Neuronal stem cell (in vitro differentiated cells): ENCODE measurements at regions not wholly inside any gene's neighbourhood (a gene's known extent, or its start where the extent isn't known, plus 50 kb on each side); places are given as distances from the start of the nearest gene placed in this dataset.
A peak's percentile ranks its signal among the peaks of the same experiment; 100 is the strongest.

ENCODE experiments used
- DNase-seq: peaks from one replicate; pipeline ENCODE4 v3.0.0-alpha.2; 2013; ENCODE audit warnings: low spot score
- H2AFZ ChIP-seq: one replicate; pipeline ENCODE4 v1.6.1; 2013; ENCODE audit warnings: mild to moderate bottlenecking, low read length, inconsistent platforms
- H2AK5ac ChIP-seq: 2 replicates; pipeline ENCODE4 v1.6.1; 2013; ENCODE audit warnings: low read depth, mild to moderate bottlenecking, inconsistent platforms, low read length, moderate library complexity, mixed read lengths
- H2BK120ac ChIP-seq: 2 replicates; pipeline ENCODE4 v1.6.1; 2013; ENCODE audit warnings: low read depth, mild to moderate bottlenecking, inconsistent platforms, low read length, moderate library complexity, mixed read lengths
- H2BK12ac ChIP-seq: one replicate; pipeline ENCODE4 v1.6.1; 2013; ENCODE audit warnings: low read length, inconsistent platforms
- H2BK15ac ChIP-seq: 2 replicates; pipeline ENCODE4 v1.6.1; 2013; ENCODE audit warnings: mild to moderate bottlenecking, low read length, inconsistent platforms, mixed read lengths
- H2BK5ac ChIP-seq: one replicate; pipeline ENCODE4 v1.6.1; 2013; ENCODE audit warnings: inconsistent platforms, mild to moderate bottlenecking, low read length, moderate library complexity
- H3K14ac ChIP-seq: one replicate; pipeline ENCODE4 v1.6.1; 2013; ENCODE audit warnings: low read length, inconsistent platforms
- H3K18ac ChIP-seq: 2 replicates; pipeline ENCODE4 v1.6.1; 2013; ENCODE audit warnings: low read length, inconsistent platforms
- H3K23ac ChIP-seq: 2 replicates; pipeline ENCODE4 v1.6.1; 2013; ENCODE audit warnings: low read depth, mild to moderate bottlenecking, mixed read lengths, low read length, inconsistent platforms; ENCODE audit not compliant: poor library complexity
- H3K27ac ChIP-seq: replicated peaks from 3 replicates; pipeline ENCODE4 v1.5.1; 2013; ENCODE audit warnings: low read length, inconsistent platforms
- H3K27me3 ChIP-seq, 3 experiments: 2 replicates each; pipeline ENCODE4 v1.6.1; 2013; ENCODE audit warnings: low read length in 3 of 3, mild to moderate bottlenecking in 2 of 3, inconsistent platforms in 1 of 3, low read depth in 1 of 3, mixed read lengths in 1 of 3, moderate library complexity in 1 of 3; ENCODE audit not compliant: control insufficient read depth in 3 of 3, insufficient read depth in 3 of 3
- H3K36me3 ChIP-seq, 2 donors: replicated peaks in 1 of 2; 2 replicates each; pipeline ENCODE4 v1.6.1; 2013; ENCODE audit warnings: low read length in 2 of 2; ENCODE audit not compliant: control insufficient read depth in 2 of 2, insufficient read depth in 2 of 2
- H3K4ac ChIP-seq: 2 replicates; pipeline ENCODE4 v1.6.1; 2013; ENCODE audit warnings: inconsistent platforms, mild to moderate bottlenecking, low read length, moderate library complexity
- H3K4me1 ChIP-seq, 2 donors: 1 replicate in 1 of 2; 2 replicates in 1 of 2; pipeline ENCODE4 v1.6.1; 2013; ENCODE audit warnings: low read length in 2 of 2, low read depth in 1 of 2; ENCODE audit not compliant: control insufficient read depth in 2 of 2, insufficient read depth in 1 of 2
- H3K4me2 ChIP-seq: one replicate; pipeline ENCODE4 v1.6.1; 2013; ENCODE audit warnings: mild to moderate bottlenecking, low read length, inconsistent platforms; ENCODE audit not compliant: insufficient read depth, poor library complexity, severe bottlenecking
- H3K4me3 ChIP-seq, 2 donors: 2 replicates each; pipeline ENCODE4 v1.5.1; 2013; ENCODE audit warnings: low read length in 2 of 2, mild to moderate bottlenecking in 2 of 2, inconsistent platforms in 1 of 2, moderate library complexity in 1 of 2
- H3K79me1 ChIP-seq: one replicate; pipeline ENCODE4 v1.6.1; 2013; ENCODE audit warnings: low read depth, mild to moderate bottlenecking, inconsistent platforms, low read length, moderate library complexity
- H3K9ac ChIP-seq: one replicate; pipeline ENCODE4 v1.6.1; 2013; ENCODE audit warnings: mild to moderate bottlenecking, low read depth, low read length, inconsistent platforms; ENCODE audit not compliant: poor library complexity
- H3K9me3 ChIP-seq, 2 donors: replicated peaks in 1 of 2; 2 replicates each; pipeline versions ENCODE3 to v1.6.1; 2013; ENCODE audit warnings: low read length in 2 of 2, mild to moderate bottlenecking in 2 of 2, inconsistent platforms in 1 of 2, low read depth in 1 of 2, mixed read lengths in 1 of 2, moderate library complexity in 1 of 2; ENCODE audit not compliant: control insufficient read depth in 2 of 2, insufficient read depth in 1 of 2
- H4K8ac ChIP-seq: one replicate; pipeline ENCODE4 v1.6.1; 2013; ENCODE audit warnings: low read depth, mild to moderate bottlenecking, inconsistent platforms, low read length, moderate library complexity
- H4K91ac ChIP-seq: one replicate; pipeline ENCODE4 v1.6.1; 2013; ENCODE audit warnings: low read length, low read depth, mild to moderate bottlenecking, inconsistent platforms; ENCODE audit not compliant: poor library complexity
- WGBS, 2 donors: extraction: QIAGEN DNeasy Blood & Tissue Kit; methylation state at CpG; one replicate each; pipeline ENCODE4 v1.1.7; 2013; ENCODE audit warnings: missing lambda C conversion rate in 2 of 2, mixed read lengths in 1 of 2; ENCODE audit not compliant: insufficient read length in 2 of 2, insufficient replicate concordance in 1 of 2; ENCODE audit errors: extremely low coverage in 2 of 2; 5-methylcytosine and 5-hydroxymethylcytosine counted together

- DNase-seq = peak; percentile 20
- Histone ChIP-seq H3K79me1 (no peaks in the 10 kb centered on the region), H3K36me3 (peaks cover 0 to 2% of the 10 kb centered on the region in 2 donors), H2AK5ac (peak overlapping the region; percentile 16), H3K9me3 (peaks cover 0 to 3% of the 10 kb centered on the region in 2 donors), H3K23ac (no peak overlapping the region), H3K14ac (no peak overlapping the region), H3K4ac (no peak overlapping the region), H2AFZ (peak overlapping the region; percentile 45), H2BK15ac (peak overlapping the region; percentile 97), H3K4me2 (no peak overlapping the region), H3K9ac (peak overlapping the region; percentile 78), H2BK120ac (peak overlapping the region; percentile 87), H3K4me1 (peaks cover 4 to 9% of the 10 kb centered on the region in 2 donors), H4K91ac (peak overlapping the region; percentile 64), H3K18ac (peak overlapping the region; percentile 93), H3K27ac (no peak overlapping the region), H3K4me3 (no peak overlapping the region), H2BK5ac (peak overlapping the region; percentile 42), H4K8ac (no peak overlapping the region), H3K27me3 (peaks cover 0 to 7% (median 0%) of the 10 kb centered on the region in 3 experiments), H2BK12ac (no peak overlapping the region)
- WGBS, 2 donors = no CpG with 5 or more reads among the region's 23 CpGs
These were observed 289.9 kb downstream of the NDUFA10 start for GRCh38 chr2:239735131-239735828.

- peak overlapping the region; percentile 78 for H3K9ac ChIP-seq
- H4K91ac ChIP-seq = peak overlapping the region; percentile 64
- H3K27ac ChIP-seq = no peak overlapping the region
- no peak for DNase-seq
- no peak overlapping the region for H3K23ac ChIP-seq
- no peak overlapping the region for H3K4me3 ChIP-seq
- peaks cover 4 to 9% of the 10 kb centered on the region in 2 donors for H3K4me1 ChIP-seq
- no peak overlapping the region for H4K8ac ChIP-seq
- H3K18ac ChIP-seq = peak overlapping the region; percentile 87
- no peak overlapping the region for H3K4me2 ChIP-seq
- WGBS, 2 donors = no CpG with 5 or more reads among the region's 8 CpGs
- H2AK5ac ChIP-seq = peak overlapping the region; percentile 70
- H3K14ac ChIP-seq = no peak overlapping the region
- H3K36me3 ChIP-seq = peaks cover 0 to 2% of the 10 kb centered on the region in 2 donors
- no peaks in the 10 kb centered on the region for H3K79me1 ChIP-seq
- peak overlapping the region; percentile 42 for H2BK5ac ChIP-seq
- H2BK15ac ChIP-seq = peak overlapping the region; percentile 30
- H2BK12ac ChIP-seq = no peak overlapping the region
- no peak overlapping the region for H2AFZ ChIP-seq
- H3K27me3 ChIP-seq = peaks cover 0 to 7% (median 0%) of the 10 kb centered on the region in 3 experiments
- no peak overlapping the region for H3K4ac ChIP-seq
- peaks cover 0 to 3% of the 10 kb centered on the region in 2 donors for H3K9me3 ChIP-seq
- H2BK120ac ChIP-seq = no peak overlapping the region
These were observed 290.6 kb downstream of the NDUFA10 start for GRCh38 chr2:239734436-239735005.

GRCh38 chr2:239732666-239733010, 292.5 kb downstream of the NDUFA10 start:
- H3K79me1 ChIP-seq = no peaks in the 10 kb centered on the region
- H4K91ac ChIP-seq = no peak overlapping the region
- no CpG with 5 or more reads among the region's 6 CpGs for WGBS, 2 donors
- no peak overlapping the region for H3K9ac ChIP-seq
- H3K18ac ChIP-seq = no peak overlapping the region
- no peak overlapping the region for H4K8ac ChIP-seq
- no peak overlapping the region for H2BK5ac ChIP-seq
- H2AFZ ChIP-seq = no peak overlapping the region
- no peak overlapping the region for H3K4me3 ChIP-seq
- H2BK12ac ChIP-seq = no peak overlapping the region
- H3K4me2 ChIP-seq = no peak overlapping the region
- H2BK120ac ChIP-seq = no peak overlapping the region
- H3K4ac ChIP-seq = no peak overlapping the region
- H3K14ac ChIP-seq = peak overlapping the region; percentile 31
- H2BK15ac ChIP-seq = peak overlapping the region; percentile 64
- no peak overlapping the region for H3K23ac ChIP-seq
- H3K36me3 ChIP-seq = no peaks in the 10 kb centered on the region
- H3K4me1 ChIP-seq = peaks cover 7 to 8% of the 10 kb centered on the region in 2 donors
- no peaks in the 10 kb centered on the region for H3K9me3 ChIP-seq
- no peak overlapping the region for H3K27ac ChIP-seq
- H3K27me3 ChIP-seq = peaks cover 0 to 13% (median 0%) of the 10 kb centered on the region in 3 experiments
- H2AK5ac ChIP-seq = no peak overlapping the region
- no peak for DNase-seq

- WGBS, 2 donors = no CpG with 5 or more reads among the region's 6 CpGs
- no peaks in the 10 kb centered on the region for H3K36me3 ChIP-seq
These were observed 293.0 kb downstream of the NDUFA10 start for GRCh38 chr2:239731998-239732665.

More at GRCh38 chr2:239731998-239732665, 293.0 kb downstream of the NDUFA10 start:
- Histone ChIP-seq H3K14ac (peak overlapping the region; percentile 31), H3K4ac (peak overlapping the region; percentile 23), H2BK12ac (no peak overlapping the region), H3K27me3 (peaks cover 0 to 14% (median 0%) of the 10 kb centered on the region in 3 experiments), H4K91ac (no peak overlapping the region), H2AK5ac (no peak overlapping the region), H3K27ac (no peak overlapping the region), H3K18ac (no peak overlapping the region), H3K9ac (no peak overlapping the region), H2BK120ac (no peak overlapping the region), H3K79me1 (no peaks in the 10 kb centered on the region), H2AFZ (no peak overlapping the region), H3K9me3 (no peaks in the 10 kb centered on the region), H3K4me1 (peaks cover 7 to 10% of the 10 kb centered on the region in 2 donors), H3K4me3 (no peak overlapping the region), H2BK15ac (peak overlapping the region; percentile 64), H4K8ac (no peak overlapping the region), H3K23ac (no peak overlapping the region), H2BK5ac (no peak overlapping the region), H3K4me2 (no peak overlapping the region)
- DNase-seq = no peak
